ENCODE measurements at regions not wholly inside any gene's neighbourhood (a gene's known extent, or its start where the extent isn't known, plus 50 kb on each side); places are given as distances from the start of the nearest gene placed in this dataset.

DNA sequence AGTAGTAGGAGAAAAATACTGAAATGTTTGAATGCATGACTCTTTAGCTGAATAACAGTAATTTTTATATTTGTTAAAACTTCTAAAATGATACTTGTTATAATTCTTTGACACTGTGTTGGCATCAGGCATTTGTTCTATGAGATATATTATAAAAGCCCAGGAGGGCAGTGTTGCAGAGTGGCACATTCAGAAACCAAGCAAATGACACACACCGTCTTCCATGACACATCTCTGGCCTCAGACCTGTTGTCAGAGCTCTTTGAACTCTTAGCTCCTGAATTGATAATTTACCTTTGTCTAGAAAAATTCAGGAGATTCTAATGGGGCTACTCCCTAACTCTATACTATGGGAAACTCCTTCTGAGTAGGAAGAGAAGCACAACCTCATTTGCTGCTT lies 62.4 kb upstream of the MDFIC start:
- H3K4me3 ChIP-seq (ENCODE audit: low read depth, low read length) = no peak overlapping the region
- H3K27me3 ChIP-seq (ENCODE audit: insufficient read depth, low read depth, severe bottlenecking) = no peaks in the 10 kb centered on the region
- H3K9me3 ChIP-seq (ENCODE audit: severe bottlenecking) = no peaks in the 10 kb centered on the region
- DNase-seq = no peak
- no peaks in the 10 kb centered on the region for H3K36me3 ChIP-seq
- H3K27ac ChIP-seq = no peak overlapping the region
- TF ChIP-seq, protein P1, sequence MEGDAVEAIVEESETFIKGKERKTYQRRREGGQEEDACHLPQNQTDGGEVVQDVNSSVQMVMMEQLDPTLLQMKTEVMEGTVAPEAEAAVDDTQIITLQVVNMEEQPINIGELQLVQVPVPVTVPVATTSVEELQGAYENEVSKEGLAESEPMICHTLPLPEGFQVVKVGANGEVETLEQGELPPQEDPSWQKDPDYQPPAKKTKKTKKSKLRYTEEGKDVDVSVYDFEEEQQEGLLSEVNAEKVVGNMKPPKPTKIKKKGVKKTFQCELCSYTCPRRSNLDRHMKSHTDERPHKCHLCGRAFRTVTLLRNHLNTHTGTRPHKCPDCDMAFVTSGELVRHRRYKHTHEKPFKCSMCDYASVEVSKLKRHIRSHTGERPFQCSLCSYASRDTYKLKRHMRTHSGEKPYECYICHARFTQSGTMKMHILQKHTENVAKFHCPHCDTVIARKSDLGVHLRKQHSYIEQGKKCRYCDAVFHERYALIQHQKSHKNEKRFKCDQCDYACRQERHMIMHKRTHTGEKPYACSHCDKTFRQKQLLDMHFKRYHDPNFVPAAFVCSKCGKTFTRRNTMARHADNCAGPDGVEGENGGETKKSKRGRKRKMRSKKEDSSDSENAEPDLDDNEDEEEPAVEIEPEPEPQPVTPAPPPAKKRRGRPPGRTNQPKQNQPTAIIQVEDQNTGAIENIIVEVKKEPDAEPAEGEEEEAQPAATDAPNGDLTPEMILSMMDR (IDR thresholded peaks at IDR 0.05; ENCODE audit: low read depth, low read length) = no peak

- no peak for DNase-seq
- TF ChIP-seq, protein P1 (IDR thresholded peaks at IDR 0.05; ENCODE audit: low read depth, low read length) = no peak
- Histone ChIP-seq H3K4me3 (ENCODE audit: low read depth, low read length) (no peak overlapping the region), H3K36me3 (no peaks in the 10 kb centered on the region), H3K27me3 (ENCODE audit: insufficient read depth, low read depth, severe bottlenecking) (no peaks in the 10 kb centered on the region), H3K27ac (no peak overlapping the region), H3K9me3 (ENCODE audit: severe bottlenecking) (no peaks in the 10 kb centered on the region)
These were observed 61.7 kb upstream of the MDFIC start for GRCh38 chr7:114860206-114860605.

DNA sequence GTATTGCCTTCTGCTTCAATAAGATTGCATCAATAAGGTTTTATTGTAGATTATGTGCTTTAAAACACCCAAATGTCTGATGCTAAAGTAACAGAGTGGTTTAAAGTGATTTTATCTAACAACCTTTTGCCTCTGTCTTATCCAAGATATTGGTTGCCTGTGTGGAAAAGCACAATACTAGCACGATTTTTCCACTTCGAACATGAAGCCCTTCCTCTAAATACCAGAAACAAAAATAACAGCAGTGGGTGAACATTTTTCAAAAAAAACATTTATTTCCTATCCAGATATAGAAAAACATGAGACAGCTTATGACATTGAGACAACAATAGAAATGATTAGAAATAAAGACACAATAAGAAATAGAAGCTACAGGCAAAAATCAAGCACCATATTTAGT lies 59.5 kb upstream of the MDFIC start:
- no peak for DNase-seq
- Histone ChIP-seq H3K27ac (no peak overlapping the region), H3K27me3 (ENCODE audit: insufficient read depth, low read depth, severe bottlenecking) (no peaks in the 10 kb centered on the region), H3K9me3 (ENCODE audit: severe bottlenecking) (no peaks in the 10 kb centered on the region), H3K4me3 (ENCODE audit: low read depth, low read length) (no peak overlapping the region), H3K36me3 (no peaks in the 10 kb centered on the region)
- TF ChIP-seq, protein P1 (IDR thresholded peaks at IDR 0.05; ENCODE audit: low read depth, low read length) = no peak

- no peak for DNase-seq
- no peak overlapping the region for H3K4me3 ChIP-seq (ENCODE audit: low read depth, low read length)
- H3K27ac ChIP-seq = no peak overlapping the region
- H3K9me3 ChIP-seq (ENCODE audit: severe bottlenecking) = no peaks in the 10 kb centered on the region
- H3K27me3 ChIP-seq (ENCODE audit: insufficient read depth, low read depth, severe bottlenecking) = no peaks in the 10 kb centered on the region
- no peaks in the 10 kb centered on the region for H3K36me3 ChIP-seq
- TF ChIP-seq, protein P1 (IDR thresholded peaks at IDR 0.05; ENCODE audit: low read depth, low read length) = no peak
These were observed 57.6 kb upstream of the MDFIC start for GRCh38 chr7:114864278-114864677.

GRCh38 chr7:114865564-114865963 lies 56.3 kb upstream of the MDFIC start:
- peak; percentile 49 for DNase-seq
- Histone ChIP-seq H3K27ac (no peak overlapping the region), H3K36me3 (no peaks in the 10 kb centered on the region), H3K27me3 (ENCODE audit: insufficient read depth, low read depth, severe bottlenecking) (no peaks in the 10 kb centered on the region), H3K9me3 (ENCODE audit: severe bottlenecking) (no peaks in the 10 kb centered on the region), H3K4me3 (ENCODE audit: low read depth, low read length) (no peak overlapping the region)
- TF ChIP-seq, protein P1 (IDR thresholded peaks at IDR 0.05; ENCODE audit: low read depth, low read length) = peak; percentile 68
